Activated naive CD4-positive, alpha-beta T cell treated with anti-CD3 and anti-CD28 coated beads, Interleukin-2, amount 50 U/mL, for 16 hours (primary cell): ENCODE measurements at regions not wholly inside any gene's neighbourhood (a gene's known extent, or its start where the extent isn't known, plus 50 kb on each side); places are given as distances from the start of the nearest gene placed in this dataset.
"Not testable (repeated sequence)": the region's sequence is repeated elsewhere in the genome, so short reads cannot be mapped to it uniquely, and the experiment has no call there.

Experiments used
- DNase-seq: peaks from one replicate; pipeline ENCODE4 v3.0.0-alpha.2; 2020

DNA sequence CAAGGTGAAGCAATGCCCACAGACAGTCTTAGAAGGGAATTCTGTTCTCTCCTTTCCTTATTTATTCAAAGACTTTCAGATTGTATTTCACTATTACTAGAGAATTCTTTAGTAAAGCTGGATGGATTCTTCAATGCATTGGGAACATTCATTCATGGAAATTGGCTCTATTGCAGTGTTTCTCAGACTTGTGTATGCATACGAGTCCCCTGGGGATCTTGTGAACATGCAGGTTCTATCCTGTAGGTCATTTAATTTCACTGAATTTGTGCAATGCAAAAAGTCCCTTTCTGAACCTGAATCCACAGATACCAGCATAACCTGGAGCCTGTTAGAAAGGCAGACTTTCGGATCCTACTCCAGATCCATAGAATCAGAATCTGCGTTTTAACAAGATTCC is 160.9 kb upstream of the AHI1 start:
- no peak for DNase-seq

DNA sequence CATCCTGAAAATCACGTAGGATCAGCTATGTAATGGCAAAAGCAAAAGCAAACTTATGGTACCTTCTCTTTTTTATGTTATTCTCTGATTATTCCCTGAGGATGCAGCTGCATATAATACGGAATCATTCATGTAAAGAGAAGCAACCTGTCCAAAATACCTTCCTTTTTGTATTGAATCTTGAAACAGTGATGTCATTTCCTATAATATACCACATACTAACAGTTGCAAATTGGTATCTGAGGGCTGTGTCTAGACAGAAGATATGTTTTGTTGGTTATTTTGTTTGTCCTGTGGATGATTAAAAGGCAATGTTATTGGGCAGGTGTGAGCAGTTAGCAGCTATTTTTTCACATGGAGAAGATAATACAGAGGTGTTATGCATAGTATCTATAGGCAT is 161.4 kb upstream of the AHI1 start:
- no peak for DNase-seq

DNA sequence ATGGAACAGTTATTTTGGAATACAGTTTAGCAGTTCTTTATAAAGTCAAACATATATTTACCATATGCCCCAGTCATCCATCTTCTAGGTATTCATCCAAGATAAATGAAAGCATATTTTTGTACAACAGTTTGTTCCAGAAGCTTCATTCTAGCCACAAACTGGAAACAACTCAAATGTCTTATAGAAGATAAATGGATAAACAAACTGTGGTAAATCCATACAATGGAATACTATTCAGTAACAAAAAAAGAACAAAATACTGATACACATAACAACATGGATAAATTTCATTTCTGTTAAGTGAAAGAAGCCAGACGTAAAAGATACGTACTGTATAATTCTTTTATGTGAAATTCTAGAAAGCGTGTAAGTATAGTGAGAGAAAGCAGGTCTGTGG is 167.0 kb upstream of the AHI1 start:
- DNase-seq: no peak

DNA sequence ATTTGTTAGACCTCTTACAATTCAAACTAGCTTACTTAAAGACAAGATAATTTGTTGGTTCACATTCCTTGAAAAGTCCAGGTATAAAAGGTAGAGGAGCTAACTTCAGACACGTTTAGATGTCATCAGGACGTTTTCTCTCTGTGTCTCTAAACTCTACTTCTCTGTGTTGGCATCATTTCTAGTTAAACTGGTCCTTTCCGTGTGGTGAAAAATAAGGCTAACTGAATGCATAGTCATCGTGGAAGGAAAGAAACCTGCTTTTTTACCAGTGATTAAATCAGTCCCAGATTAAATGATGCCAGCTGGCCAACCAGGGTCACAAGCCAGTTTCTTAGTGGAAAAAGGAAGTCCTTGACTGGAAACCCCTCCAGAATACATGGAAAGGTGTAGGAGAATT is 168.4 kb upstream of the AHI1 start:
- no peak for DNase-seq

DNA sequence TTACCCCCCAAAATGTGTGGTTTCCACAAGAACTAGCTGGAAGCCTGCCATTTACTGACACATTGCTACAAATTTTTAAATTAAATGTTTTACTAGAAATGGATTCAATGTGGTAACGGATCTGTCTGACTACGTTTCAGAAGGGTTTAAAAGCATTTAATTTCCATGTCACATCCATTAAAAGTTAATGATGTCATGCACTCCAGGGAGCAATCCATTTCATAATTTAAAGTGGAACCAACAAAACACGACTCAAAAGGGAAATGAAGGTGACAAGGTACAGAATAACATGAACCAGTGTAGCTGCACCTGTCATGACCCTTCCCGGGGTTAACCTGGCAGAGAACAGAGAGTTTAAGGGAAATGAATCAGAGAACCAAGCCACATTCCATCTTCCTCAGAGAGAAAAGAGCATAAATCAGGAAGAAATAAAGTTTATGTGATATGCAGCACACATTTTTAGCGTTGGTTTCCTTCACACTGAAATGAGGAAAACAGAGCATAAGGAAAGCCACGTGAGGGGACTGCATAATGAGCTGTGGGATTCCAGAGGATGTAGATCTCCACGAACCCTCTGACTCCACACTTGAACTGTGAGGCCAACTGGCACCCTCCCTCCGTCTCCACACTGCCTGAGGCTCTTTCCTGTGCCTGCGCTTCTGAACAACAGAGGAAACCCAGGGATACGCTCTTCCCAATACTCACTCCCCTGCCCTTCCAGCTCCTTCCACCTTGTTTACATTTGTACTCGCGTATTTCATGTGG is 170.3 kb upstream of the AHI1 start:
- no peak for DNase-seq

DNA sequence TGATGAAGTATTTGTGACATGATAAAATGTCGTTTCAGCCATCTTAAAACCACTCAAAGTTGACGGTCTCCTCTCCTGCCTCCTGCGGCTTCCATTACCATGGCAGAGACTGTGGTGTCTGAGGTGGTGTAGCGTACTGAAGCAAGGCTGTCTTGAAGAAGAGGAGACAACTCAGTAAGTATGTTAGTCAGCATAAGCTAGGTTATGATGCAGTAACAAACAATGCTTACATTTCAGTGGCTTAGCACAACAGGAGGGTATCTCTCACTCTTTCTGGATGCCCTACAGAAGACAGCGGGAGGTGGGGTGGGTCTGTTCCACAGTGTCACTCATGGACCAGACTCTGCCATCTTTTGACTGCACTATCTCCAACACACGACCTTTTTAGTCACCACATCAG is 174.7 kb upstream of the AHI1 start:
- DNase-seq: no peak

DNA sequence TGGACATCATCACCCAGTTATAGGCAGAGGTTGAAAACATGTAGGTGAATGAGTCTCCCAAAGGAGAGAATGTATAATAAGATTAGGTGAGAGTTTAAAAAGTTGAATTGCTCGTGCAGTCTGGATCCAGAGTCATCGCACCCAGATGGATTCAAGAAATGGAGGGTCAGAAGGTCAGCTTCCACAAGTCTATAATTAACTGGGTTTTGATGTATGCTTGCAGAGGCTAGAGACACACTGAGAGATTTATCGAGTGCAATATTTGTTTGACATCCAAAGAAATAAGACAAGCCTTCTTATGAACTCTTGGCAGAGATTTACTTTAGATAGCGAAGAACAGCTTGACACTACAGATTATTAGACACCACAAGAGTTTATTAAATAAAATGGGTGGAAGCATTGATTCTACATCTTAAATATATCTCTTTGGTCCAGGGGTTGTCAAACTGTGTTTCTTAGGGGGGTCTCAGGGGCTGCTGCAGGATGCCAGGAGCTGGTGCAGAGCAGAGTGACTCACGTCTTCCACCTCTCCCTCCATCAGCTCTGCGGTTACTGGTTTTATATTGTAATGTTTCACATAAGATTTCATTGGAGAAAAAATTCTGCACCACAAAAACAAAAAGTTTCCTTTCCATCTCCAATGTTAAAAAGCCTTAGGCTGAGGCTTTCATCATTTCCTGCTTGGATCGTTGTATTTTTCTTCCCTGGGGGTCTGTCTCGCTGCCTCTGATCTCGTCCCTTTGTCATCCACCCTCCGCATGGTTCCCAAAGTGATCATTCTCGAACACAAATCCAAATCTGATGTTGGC is 176.2 kb upstream of the AHI1 start:
- no peak for DNase-seq

DNA sequence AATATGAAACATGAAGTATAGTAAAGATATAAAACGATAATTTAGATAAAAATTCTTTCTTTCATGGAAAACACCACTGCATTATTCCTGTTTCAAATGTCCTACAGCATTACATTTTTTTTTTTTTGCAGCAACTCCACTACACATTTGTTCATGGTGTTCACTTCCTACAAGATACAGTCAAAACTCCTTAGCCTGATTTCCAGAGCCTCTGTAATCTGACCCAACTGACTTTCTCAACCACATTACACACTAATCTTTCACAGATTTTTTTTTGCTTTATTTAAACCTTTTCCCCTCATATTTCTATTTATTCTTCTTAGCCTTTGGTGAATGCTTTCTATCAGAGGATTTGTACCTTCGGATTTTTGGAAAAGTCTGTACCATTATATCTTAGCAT is 176.5 kb upstream of the PDE7B start:
- DNase-seq: no peak

DNA sequence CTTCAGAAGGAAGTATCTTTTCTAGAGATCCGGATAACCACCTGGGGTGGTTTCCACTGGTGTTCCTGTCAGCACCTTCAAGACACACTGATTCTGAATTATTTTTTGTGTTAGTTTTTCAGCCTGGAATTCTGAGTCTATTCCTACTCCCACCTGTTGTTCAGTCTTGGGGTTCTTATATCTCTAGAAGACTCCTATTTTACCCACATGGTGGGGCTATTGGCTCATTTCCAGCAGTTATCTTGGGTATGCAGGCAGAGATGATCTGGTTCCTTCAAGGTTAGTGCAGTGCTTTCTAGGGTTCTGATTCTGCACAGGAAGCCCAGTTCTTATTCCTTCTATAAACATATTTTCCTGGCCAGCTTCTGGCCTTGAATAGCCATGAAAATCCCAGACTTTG is 175.6 kb upstream of the PDE7B start:
- peak; percentile 15 for DNase-seq

DNA sequence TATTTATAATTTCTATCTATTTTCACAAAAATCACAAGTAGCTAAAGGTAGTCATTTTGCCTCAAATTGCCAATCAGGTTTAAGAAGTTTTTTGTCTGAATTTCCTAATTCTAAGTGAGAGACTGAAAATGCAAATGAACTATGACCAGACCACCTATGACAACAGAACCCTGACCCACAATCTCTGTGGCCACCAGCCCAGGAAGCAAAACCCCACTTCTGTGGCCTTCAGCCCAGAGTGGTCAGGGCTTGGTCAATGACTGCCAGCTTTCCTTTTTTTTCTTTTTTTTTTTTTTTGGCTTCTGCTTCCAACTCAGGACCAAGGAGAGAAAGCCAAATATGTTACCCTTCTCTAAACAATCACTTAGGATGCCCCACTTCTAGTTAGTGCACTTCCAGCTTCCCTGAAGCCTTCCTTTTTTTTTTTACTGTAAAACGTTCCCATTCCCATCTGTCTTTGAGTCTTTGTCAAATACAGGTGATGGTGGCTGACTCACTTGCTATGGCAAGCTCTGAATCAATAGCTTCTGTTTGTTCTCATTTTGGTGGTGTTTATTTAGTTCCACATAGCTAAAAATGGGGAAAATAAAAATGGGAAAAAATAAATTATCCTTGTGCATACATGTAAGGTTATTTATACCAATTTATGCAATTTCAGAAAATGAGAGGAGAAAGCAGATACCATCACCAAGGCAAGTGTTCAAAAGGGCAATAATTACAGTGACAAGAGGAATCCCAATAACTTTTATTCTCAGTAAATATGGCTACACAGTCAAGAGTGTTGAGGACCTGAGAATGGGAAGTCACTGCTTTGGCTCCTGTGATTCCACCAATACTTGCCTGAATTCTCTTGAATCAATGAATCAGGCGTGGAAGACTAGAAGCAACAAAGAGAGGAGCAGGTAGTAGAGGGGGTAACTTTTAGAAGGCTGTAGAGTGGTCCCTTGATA is 170.3 kb upstream of the PDE7B start:
- DNase-seq: no peak

DNA sequence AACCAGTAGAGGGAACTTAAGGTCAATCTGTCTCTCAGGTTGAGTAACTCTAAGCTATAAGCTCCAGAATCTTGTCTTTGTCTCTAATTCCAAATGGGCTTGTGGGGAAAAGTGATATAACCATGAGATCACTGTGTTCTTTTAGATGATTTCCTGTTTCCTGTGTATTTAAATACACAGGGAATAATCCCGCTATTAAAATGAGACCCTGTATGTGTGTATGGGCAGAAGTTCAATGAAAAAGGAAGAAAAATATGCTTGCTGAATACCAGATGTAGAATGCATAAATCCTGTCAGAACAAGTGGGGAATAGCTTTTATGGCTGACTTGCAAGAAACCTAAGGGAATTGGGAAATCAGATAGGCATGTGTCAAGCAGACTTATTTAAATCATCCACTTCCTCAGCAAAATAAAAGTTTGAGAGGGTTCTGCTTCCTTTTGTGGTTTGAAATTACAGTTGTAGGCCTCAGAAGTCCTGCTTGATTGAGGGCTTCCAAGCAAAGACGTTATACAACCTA is 164.7 kb upstream of the PDE7B start:
- DNase-seq: no peak

DNA sequence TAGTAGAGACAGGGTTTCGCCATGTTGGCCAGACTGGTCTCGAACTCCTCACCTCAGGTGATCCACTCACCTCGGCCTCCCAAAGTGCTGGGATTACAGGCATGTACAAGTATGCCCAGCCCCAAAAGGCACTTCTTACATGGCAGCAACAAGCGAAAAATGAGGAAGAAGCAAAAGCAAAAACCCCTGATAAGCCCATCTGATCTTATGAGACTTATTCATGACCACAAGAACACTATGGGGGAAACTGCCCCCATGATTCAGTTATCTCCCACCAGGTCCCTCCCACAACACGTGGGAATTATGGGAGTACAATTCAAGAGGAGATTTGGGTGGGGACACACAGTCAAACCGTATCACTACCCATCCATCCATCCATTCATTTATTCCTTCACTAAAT is 163.0 kb upstream of the PDE7B start:
- not testable (repeated sequence) for DNase-seq

DNA sequence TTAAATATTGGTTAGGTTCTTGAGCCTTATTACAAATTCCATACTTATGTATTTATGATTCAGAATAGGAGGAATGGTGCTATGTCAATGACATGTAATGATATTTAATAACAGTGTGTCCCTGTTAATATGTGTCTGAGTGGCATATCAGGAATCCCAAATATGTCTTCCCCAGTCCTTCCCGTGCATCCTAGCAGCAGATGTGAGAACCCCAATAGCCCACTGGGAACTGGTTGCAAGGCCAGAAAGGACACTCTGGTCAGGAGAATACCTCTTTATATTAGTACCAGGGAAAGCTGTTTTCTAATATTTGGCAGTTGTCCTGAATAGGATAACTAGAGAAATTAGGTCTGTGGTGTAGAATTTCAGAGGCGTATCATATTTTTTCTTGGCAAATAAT is 159.1 kb upstream of the PDE7B start:
- no peak for DNase-seq

DNA sequence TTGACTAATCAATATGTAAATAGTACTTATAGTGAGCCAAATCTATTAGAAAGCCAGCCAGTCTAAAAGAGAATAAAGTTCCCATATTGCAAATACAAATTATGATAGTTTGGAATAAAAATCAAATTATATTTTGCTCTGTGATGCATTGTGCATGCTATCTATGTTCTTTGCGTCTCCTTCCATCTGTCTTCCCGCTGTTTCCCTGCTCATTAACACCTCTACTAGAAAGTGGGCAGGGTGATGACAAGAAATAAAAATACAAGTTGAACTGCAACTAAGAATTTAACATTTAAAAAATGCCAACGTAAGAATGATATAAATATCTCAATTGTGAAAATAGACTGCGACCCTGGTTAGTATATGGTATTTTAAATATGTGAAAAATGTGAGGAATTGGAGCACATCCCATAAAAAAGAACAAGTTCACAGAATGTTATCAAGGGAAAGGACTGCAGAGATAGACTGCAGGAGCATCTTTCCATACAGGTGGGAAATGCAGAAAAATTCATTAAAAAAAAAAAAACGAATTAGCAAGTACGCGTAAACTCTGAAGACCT is 157.6 kb upstream of the PDE7B start:
- DNase-seq: no peak

DNA sequence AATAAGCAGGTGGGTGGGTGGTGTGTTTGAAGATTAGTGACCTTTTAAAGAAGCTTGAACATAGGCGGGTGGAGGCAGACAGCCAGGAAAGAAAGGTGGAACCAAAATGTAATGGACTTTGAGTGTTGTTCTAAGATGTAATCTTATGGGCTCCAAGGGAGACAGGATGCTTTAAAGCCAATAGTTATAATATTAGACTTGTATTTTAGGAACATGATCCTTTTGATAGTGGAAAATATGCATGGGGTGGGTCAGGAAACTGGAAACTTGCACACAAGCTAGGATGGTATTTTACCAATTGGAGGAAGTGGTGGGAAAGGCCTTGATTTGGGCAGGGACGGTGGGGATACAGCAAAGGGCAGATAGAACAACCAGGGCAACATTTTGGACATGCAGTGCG is 151.8 kb upstream of the PDE7B start:
- no peak for DNase-seq

DNA sequence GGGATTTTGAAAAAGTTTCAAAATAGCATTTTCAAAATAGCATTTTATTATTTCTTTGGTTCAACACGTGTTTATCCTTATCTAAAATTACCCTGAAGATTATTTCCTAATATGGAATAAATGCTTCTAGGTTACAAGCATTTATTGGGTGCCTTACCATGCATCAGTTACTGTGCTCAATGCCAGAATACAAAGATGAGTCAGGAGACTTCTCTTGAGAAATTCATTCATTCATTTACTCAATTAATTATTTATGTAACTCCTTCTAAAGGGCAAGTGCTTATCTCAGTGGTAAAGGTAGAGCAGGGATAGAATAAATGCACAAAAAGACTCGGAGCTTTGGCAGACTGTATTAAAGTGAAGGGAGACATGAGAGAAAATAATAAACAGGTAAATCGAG is 150.1 kb upstream of the PDE7B start:
- no peak for DNase-seq

DNA sequence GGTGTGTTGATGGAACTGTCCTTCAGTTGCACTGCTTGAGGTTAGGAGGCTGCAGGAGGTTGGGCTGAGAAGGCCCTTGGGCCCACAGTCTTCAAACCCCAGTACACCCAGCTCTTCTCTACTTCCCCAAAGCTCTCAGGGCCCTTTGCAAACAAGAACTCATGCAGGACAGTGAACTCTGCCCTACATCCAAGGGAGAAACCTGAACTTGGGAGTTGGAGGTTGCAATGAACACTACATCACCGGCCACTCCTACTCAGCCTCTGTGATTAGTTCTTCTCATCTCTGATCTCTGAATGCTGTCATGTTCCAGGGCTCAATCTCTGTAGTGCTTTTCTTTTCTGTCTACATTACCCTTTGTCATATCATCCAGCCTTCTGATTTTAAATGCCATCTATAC is 148.5 kb upstream of the PDE7B start:
- DNase-seq: no peak

DNA sequence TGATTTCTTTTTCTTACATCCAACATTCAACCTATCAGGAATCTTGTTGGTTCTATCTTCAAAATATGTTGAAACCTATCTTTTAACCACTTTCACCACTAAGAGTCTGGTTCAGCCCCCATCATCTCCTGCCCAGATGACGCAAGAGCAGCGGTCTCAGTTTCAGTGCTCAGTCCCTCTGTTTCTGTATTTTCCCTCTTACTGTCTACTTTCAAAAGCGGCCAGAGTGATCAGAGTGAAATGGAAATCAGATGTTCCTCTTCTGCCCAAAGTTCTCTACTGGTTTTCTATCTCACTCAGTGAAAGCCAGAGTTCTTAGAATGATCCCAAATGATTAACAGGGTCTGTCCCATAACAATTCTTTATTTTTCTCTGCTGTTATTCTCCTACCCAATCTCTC is 147.9 kb upstream of the PDE7B start:
- DNase-seq: no peak

DNA sequence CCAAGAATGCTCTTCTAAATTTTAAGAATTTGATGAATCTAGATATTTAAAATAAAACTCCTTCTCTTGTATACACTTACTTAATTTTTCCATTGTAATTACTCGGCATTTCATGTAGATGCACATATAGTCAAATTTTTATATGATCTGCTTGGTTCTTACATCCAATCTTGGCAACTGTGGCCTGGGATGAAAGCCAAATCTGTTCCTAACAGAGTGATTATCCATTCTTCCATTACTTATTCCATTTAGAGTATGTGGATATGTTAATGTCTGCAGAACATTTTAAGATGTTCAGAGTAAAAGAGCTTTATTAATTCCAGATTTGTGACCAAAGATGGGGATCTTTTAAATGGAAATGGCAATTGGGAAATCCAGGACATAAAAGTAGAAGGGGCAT is 144.1 kb upstream of the PDE7B start:
- DNase-seq: no peak

DNA sequence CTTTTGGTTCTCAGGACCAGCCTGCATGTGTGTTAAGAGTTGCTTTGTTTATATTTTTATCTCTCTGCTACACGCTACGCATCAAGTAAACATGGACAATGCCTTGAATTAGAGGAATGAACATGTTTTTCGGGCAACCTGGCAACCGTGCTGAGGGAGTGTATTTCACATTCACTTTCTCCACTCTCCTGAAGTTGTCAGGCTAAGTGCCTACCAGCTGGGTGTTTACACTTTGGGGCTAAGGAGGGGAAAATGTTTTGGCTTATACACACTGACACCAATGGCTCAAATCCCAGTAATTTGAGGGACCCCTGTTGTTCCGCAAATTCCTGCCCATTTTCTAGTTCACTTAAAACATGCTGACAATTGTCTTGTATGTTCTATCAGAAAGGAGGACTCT is 141.5 kb upstream of the PDE7B start:
- no peak for DNase-seq

DNA sequence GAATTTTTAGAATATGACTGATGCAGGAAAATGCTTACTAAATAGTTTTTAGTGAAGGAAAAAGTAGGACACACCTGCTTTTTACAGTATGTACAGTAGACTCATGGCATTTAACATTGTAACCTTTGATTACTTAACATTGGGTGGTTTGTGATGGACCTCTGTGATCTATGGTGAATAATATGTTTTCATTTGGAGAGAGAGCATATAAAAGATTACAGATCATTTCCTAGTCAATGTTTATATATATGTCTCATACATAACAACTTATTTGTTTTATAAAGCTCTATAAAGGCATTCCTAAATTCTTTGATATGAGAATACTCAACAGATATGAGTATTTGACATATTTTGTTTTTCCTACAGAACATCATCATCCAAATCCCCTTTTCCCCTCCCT is 129.3 kb upstream of the PDE7B start:
- DNase-seq: no peak

DNA sequence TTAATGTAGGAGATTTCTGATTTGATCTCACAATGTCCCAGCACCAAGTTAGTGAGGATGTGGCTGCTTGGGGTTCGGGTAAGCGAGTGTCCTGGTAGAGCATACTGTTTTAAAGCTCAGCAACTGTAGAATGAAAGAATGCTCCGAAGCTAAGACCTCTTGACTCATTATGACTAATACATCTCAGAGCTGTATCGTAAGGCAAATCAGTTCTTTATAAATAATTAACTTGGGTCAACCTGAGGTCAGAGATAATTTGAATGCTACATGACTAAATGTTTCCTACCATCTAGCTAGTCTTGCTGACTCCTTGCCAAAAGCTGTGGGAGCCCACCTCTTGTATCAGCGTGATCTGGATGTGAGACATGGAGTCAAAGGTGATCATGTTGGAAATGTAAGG is 128.8 kb upstream of the PDE7B start:
- no peak for DNase-seq

DNA sequence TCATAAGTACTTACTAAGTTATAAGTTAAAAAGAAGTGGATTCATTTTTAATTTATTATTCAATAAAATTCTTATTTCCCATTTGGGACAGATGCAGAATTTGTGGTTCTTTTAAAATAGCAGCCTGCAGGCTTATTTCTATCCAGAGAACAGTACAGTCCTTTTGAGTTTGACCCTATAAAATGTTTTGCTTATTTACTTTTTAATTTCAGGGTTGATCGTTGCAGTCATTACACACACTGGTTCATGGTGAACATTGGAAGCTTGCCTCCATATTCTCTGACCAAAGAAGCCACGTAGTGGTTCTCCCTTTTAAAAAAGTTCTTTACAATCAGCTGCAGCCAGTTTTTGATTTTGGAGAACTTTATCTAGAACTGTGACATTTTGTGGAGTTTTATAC is 122.9 kb upstream of the PDE7B start:
- DNase-seq: no peak
